WTC11 (cell line): ENCODE measurements at regions not wholly inside any gene's neighbourhood (a gene's known extent, or its start where the extent isn't known, plus 50 kb on each side); places are given as distances from the start of the nearest gene placed in this dataset.

Experiments used
- ATF2 ChIP-seq: sonication (generic); formaldehyde crosslinking; IDR thresholded peaks from 2 replicates; pipeline ENCODE4 v1.8.1; 2022; ENCODE audit warnings: low read depth, missing genetic modification reagents, borderline replicate concordance
- CREB1 ChIP-seq: sonication (generic); formaldehyde crosslinking; IDR thresholded peaks from 2 replicates; pipeline ENCODE4 v1.8.0; 2023; ENCODE audit warnings: mild to moderate bottlenecking, missing genetic modification reagents
- CTCF ChIP-seq: fragments of 200-600 bp; IDR thresholded peaks from 2 replicates; pipeline ENCODE4 v1.8.0; 2022; ENCODE audit warnings: antibody characterized with exemption
- E2F1 ChIP-seq: sonication (generic); formaldehyde crosslinking; IDR thresholded peaks from 2 replicates; pipeline ENCODE4 v1.8.0; 2022; ENCODE audit warnings: mild to moderate bottlenecking, missing genetic modification reagents
- EMX1 ChIP-seq: fragments of 250-450 bp; sonication (Bioruptor Pico); IDR thresholded peaks from 2 replicates; pipeline ENCODE4 v1.8.0; 2021; ENCODE audit warnings: mild to moderate bottlenecking
- FOXP4 ChIP-seq: sonication (generic); formaldehyde crosslinking; IDR thresholded peaks from 2 replicates; pipeline ENCODE4 v1.8.0; 2022; ENCODE audit warnings: mild to moderate bottlenecking, missing genetic modification reagents
- JAZF1 ChIP-seq: fragments of 250-450 bp; sonication (Bioruptor Pico); IDR thresholded peaks from 2 replicates; pipeline ENCODE4 v1.9.0; 2021; ENCODE audit warnings: moderate library complexity, mild to moderate bottlenecking, inconsistent platforms
- KAT7 ChIP-seq: sonication (generic); formaldehyde crosslinking; IDR thresholded peaks from 2 replicates; pipeline ENCODE4 v1.8.1; 2023; ENCODE audit warnings: missing genetic modification reagents, mild to moderate bottlenecking, borderline replicate concordance
- NR1H2 ChIP-seq: sonication (generic); formaldehyde crosslinking; IDR thresholded peaks from 2 replicates; pipeline ENCODE4 v1.9.0; 2021; ENCODE audit warnings: mild to moderate bottlenecking, moderate library complexity, missing genetic modification reagents
- NR3C1 ChIP-seq: sonication (generic); formaldehyde crosslinking; conservative IDR thresholded peaks from 2 replicates; pipeline ENCODE4 v1.8.1; 2023; ENCODE audit warnings: low read depth, mild to moderate bottlenecking, missing genetic modification reagents
- RELA ChIP-seq: sonication (generic); formaldehyde crosslinking; IDR thresholded peaks from 2 replicates; pipeline ENCODE4 v1.8.1; 2022; ENCODE audit warnings: missing genetic modification reagents, mild to moderate bottlenecking, borderline replicate concordance
- ZNF232 ChIP-seq: sonication (generic); formaldehyde crosslinking; IDR thresholded peaks from 2 replicates; pipeline ENCODE4 v1.8.0; 2022; ENCODE audit warnings: mild to moderate bottlenecking, missing genetic modification reagents
- TF ChIP-seq, protein P1 (sequence below): fragments of 250-450 bp; sonication (Bioruptor Pico); IDR thresholded peaks from 2 replicates; pipeline ENCODE4 v2.1.2; 2022; ENCODE audit warnings: mild to moderate bottlenecking, moderate library complexity

DNA sequence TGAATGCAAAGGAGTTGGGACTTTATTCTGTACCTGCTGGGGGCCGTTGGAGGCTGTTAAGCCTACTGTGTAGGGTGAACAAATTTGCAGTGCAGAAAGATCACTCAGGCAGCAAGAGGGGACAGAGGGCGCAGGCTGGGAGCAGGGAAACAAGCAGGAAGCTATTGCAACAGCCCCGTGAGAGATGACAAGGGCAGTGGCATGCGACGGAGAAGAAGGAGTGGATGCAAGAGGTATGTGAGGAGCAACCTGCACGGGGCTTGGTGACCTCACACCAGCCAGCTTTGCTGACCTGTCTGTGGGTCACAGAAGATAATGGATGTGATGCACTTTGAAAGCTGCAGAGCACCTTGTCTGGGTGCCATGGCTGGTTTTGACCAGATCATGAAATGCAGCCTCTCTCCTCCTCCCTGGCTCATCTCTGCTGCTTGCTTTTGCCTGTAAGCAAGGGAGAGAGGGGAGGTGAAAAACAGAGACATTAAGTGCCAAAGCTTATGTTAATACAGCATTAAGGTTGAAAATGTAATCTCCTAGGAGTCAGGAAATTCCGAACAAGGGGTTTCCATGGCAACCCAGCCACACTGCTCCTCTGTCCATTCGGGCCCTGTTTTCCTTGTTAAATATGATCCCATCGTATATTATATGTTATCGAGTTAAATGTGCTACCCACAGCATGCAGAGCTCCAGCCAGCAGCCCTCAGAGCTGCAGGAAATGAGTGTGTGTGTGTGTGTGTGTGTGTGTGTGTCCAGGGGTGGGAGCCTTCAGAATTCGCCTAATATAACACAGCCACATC, 314.3 kb upstream of the ZMIZ1 start:
- no peak for TF ChIP-seq ATF2 (CRISPR knock-in tag)
- TF ChIP-seq CREB1 (CRISPR knock-in tag), result no peak
- no peak for TF ChIP-seq CTCF
- TF ChIP-seq KAT7 (CRISPR knock-in tag), result no peak
- TF ChIP-seq, protein P1, sequence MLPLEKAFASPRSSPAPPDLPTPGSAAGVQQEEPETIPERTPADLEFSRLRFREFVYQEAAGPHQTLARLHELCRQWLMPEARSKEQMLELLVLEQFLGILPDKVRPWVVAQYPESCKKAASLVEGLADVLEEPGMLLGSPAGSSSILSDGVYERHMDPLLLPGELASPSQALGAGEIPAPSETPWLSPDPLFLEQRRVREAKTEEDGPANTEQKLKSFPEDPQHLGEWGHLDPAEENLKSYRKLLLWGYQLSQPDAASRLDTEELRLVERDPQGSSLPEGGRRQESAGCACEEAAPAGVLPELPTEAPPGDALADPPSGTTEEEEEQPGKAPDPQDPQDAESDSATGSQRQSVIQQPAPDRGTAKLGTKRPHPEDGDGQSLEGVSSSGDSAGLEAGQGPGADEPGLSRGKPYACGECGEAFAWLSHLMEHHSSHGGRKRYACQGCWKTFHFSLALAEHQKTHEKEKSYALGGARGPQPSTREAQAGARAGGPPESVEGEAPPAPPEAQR, result no peak
- no peak for TF ChIP-seq NR1H2 (CRISPR knock-in tag)
- no peak for TF ChIP-seq FOXP4 (CRISPR knock-in tag)
- no peak for TF ChIP-seq EMX1 (CRISPR knock-in tag)
- TF ChIP-seq JAZF1 (CRISPR knock-in tag), result no peak
- no peak for TF ChIP-seq E2F1 (CRISPR knock-in tag)
- no peak for TF ChIP-seq ZNF232
- TF ChIP-seq NR3C1 (CRISPR knock-in tag), result no peak
- no peak for TF ChIP-seq RELA (CRISPR knock-in tag)
